ENCODE measurements at regions not wholly inside any gene's neighbourhood (a gene's known extent, or its start where the extent isn't known, plus 50 kb on each side); places are given as distances from the start of the nearest gene placed in this dataset.

DNA sequence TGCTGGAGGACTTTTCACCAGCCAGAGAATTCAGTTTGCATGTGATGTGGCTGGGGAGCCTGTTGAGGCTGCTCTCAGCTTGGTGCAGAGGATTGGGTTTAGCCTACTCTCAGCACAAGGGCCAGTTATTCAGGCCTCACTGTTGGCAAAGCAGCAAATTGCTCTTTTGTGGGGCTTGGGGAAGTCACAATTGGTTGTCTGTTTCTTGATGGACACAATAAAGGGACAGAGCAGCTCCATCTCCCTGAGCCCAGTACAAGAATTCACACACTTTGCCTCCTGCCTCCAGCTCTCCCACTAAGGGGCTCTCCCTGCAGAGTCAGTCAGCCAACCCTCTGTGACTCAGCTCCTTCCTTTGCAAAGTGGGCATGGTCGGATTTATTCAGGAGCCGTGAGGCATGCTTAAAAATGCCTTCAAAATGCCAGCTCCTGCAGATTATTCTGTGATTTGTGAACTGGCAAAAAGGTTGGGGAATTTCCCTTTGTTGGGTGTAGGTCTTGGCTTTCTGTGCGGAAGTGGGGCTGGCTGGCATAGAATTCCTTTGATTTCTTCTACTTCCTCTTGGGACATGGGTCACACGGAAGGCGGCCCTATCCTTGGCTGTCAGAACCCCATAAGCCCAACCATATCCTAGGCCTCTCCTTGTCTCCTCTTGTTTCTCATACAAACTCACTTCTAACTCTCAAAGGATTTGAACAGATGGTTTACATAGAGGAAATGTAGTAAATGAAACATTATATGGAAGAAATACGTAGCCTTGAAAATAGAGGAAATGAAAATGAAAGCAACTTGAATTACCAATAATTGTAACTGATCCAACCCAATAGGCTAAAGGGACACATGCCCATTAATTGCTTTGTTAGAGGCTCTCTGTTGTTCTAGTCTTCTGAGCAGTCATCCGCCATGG is 118.7 kb upstream of the CD180 start:
- no peak for TF ChIP-seq CHD1 (IDR thresholded peaks at IDR 0.05; ENCODE audit: low read depth, low read length)
- TF ChIP-seq, protein P1, sequence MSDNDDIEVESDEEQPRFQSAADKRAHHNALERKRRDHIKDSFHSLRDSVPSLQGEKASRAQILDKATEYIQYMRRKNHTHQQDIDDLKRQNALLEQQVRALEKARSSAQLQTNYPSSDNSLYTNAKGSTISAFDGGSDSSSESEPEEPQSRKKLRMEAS (IDR thresholded peaks at IDR 0.05; ENCODE audit: low read depth, low read length) = no peak
- TF ChIP-seq, protein P2, sequence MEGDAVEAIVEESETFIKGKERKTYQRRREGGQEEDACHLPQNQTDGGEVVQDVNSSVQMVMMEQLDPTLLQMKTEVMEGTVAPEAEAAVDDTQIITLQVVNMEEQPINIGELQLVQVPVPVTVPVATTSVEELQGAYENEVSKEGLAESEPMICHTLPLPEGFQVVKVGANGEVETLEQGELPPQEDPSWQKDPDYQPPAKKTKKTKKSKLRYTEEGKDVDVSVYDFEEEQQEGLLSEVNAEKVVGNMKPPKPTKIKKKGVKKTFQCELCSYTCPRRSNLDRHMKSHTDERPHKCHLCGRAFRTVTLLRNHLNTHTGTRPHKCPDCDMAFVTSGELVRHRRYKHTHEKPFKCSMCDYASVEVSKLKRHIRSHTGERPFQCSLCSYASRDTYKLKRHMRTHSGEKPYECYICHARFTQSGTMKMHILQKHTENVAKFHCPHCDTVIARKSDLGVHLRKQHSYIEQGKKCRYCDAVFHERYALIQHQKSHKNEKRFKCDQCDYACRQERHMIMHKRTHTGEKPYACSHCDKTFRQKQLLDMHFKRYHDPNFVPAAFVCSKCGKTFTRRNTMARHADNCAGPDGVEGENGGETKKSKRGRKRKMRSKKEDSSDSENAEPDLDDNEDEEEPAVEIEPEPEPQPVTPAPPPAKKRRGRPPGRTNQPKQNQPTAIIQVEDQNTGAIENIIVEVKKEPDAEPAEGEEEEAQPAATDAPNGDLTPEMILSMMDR (IDR thresholded peaks at IDR 0.05 in 2 of 3, conservative IDR thresholded peaks at IDR 0.05 in 1 of 3; ENCODE audit: control insufficient read depth in 2 of 3, extremely low read depth in 1 of 3, insufficient read depth in 1 of 3, low read depth in 3 of 3, low read length in 3 of 3) = no peak
- TF ChIP-seq ZNF274 (IDR thresholded peaks at IDR 0.05; ENCODE audit: insufficient read depth, insufficient read length) = no peak
- no peak for TF ChIP-seq IKZF1 (conservative IDR thresholded peaks at IDR 0.05)
- TF ChIP-seq BHLHE40 (IDR thresholded peaks at IDR 0.05; ENCODE audit: borderline replicate concordance in 1 of 2, low read depth in 2 of 2, low read length in 1 of 2) = no peak
- no peak for TF ChIP-seq TCF12 (IDR thresholded peaks at IDR 0.05; ENCODE audit: low read depth, low read length)
- TF ChIP-seq, protein P3, sequence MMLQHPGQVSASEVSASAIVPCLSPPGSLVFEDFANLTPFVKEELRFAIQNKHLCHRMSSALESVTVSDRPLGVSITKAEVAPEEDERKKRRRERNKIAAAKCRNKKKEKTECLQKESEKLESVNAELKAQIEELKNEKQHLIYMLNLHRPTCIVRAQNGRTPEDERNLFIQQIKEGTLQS (IDR thresholded peaks at IDR 0.05; ENCODE audit: borderline replicate concordance, extremely low read depth, low read depth, low read length) = no peak
- no peak for TF ChIP-seq RAD21 (IDR thresholded peaks at IDR 0.05; ENCODE audit: insufficient read depth, low read depth, low read length)
- TF ChIP-seq SMAD5 (IDR thresholded peaks at IDR 0.05; ENCODE audit: low read depth) = no peak
- no peak for TF ChIP-seq CHD2 (IDR thresholded peaks at IDR 0.05; ENCODE audit: borderline replicate concordance, low read depth, low read length)
- TF ChIP-seq RFX5 (IDR thresholded peaks at IDR 0.05; ENCODE audit: low read depth, low read length) = no peak
- TF ChIP-seq POLR2A (IDR thresholded peaks at IDR 0.05; ENCODE audit: low read depth, low read length) = no peak
- TF ChIP-seq, protein P4, sequence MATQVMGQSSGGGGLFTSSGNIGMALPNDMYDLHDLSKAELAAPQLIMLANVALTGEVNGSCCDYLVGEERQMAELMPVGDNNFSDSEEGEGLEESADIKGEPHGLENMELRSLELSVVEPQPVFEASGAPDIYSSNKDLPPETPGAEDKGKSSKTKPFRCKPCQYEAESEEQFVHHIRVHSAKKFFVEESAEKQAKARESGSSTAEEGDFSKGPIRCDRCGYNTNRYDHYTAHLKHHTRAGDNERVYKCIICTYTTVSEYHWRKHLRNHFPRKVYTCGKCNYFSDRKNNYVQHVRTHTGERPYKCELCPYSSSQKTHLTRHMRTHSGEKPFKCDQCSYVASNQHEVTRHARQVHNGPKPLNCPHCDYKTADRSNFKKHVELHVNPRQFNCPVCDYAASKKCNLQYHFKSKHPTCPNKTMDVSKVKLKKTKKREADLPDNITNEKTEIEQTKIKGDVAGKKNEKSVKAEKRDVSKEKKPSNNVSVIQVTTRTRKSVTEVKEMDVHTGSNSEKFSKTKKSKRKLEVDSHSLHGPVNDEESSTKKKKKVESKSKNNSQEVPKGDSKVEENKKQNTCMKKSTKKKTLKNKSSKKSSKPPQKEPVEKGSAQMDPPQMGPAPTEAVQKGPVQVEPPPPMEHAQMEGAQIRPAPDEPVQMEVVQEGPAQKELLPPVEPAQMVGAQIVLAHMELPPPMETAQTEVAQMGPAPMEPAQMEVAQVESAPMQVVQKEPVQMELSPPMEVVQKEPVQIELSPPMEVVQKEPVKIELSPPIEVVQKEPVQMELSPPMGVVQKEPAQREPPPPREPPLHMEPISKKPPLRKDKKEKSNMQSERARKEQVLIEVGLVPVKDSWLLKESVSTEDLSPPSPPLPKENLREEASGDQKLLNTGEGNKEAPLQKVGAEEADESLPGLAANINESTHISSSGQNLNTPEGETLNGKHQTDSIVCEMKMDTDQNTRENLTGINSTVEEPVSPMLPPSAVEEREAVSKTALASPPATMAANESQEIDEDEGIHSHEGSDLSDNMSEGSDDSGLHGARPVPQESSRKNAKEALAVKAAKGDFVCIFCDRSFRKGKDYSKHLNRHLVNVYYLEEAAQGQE (IDR thresholded peaks at IDR 0.05; ENCODE audit: low read depth, low read length) = no peak
